HG03280 (cell line): ENCODE measurements at regions not wholly inside any gene's neighbourhood (a gene's known extent, or its start where the extent isn't known, plus 50 kb on each side); places are given as distances from the start of the nearest gene placed in this dataset.

Experiments
- ATAC-seq: cut with Tn5 transposase; IDR thresholded peaks from one replicate; pipeline ENCODE4 v1.9.1; 2021; ENCODE audit warnings: mild to moderate bottlenecking, moderate library complexity; ENCODE audit not compliant: unreplicated experiment

GRCh38 chr1:30263888-30264671 is 459.3 kb downstream of the MATN1 start:
- no peak for ATAC-seq

GRCh38 chr1:30263405-30263804 is 460.0 kb downstream of the MATN1 start:
- ATAC-seq: no peak

GRCh38 chr1:30262158-30262557 is 461.2 kb downstream of the MATN1 start:
- ATAC-seq: no peak

GRCh38 chr1:30260318-30260717 is 463.1 kb downstream of the MATN1 start:
- no peak for ATAC-seq

- ATAC-seq: no peak
Measured at GRCh38 chr1:30259631-30260030, 463.8 kb downstream of the MATN1 start.

GRCh38 chr1:30258876-30259275 is 464.5 kb downstream of the MATN1 start:
- ATAC-seq: no peak

- ATAC-seq: no peak
Measured at GRCh38 chr1:30258471-30258870, 464.9 kb downstream of the MATN1 start.

GRCh38 chr1:30257742-30258380 is 465.5 kb downstream of the MATN1 start:
- ATAC-seq: no peak

GRCh38 chr1:30257322-30257721 is 466.1 kb downstream of the MATN1 start:
- no peak for ATAC-seq

- ATAC-seq: no peak
Measured at GRCh38 chr1:30256911-30257310, 466.5 kb downstream of the MATN1 start.

GRCh38 chr1:30255111-30255724 is 468.2 kb downstream of the MATN1 start:
- no peak for ATAC-seq

- no peak for ATAC-seq
Measured at GRCh38 chr1:30253807-30254440, 469.5 kb downstream of the MATN1 start.

- ATAC-seq: no peak
Measured at GRCh38 chr1:30253361-30253760, 470.0 kb downstream of the MATN1 start.

GRCh38 chr1:30250984-30251850 is 472.2 kb downstream of the MATN1 start:
- no peak for ATAC-seq

- no peak for ATAC-seq
Measured at GRCh38 chr1:30250338-30250983, 472.9 kb downstream of the MATN1 start.

GRCh38 chr1:30249446-30250337 is 473.7 kb downstream of the MATN1 start:
- no peak for ATAC-seq

- ATAC-seq: no peak
Measured at GRCh38 chr1:30248774-30249173, 474.6 kb downstream of the MATN1 start.

- no peak for ATAC-seq
Measured at GRCh38 chr1:30248373-30248772, 475.0 kb downstream of the MATN1 start.

GRCh38 chr1:30244801-30245200 is 478.6 kb downstream of the MATN1 start:
- ATAC-seq: no peak
